ENCODE measurements at regions not wholly inside any gene's neighbourhood (a gene's known extent, or its start where the extent isn't known, plus 50 kb on each side); places are given as distances from the start of the nearest gene placed in this dataset.
"Not testable (repeated sequence)": the region's sequence is repeated elsewhere in the genome, so short reads cannot be mapped to it uniquely, and the experiment has no call there.

GRCh38 chr2:82959727-82960126, 1499.4 kb downstream of the SUCLG1 start:
- Histone ChIP-seq H3K27ac (ENCODE audit: low read depth, low read length, poor library complexity, severe bottlenecking) (no peak overlapping the region), H3K9me2 (ENCODE audit: low read depth, low read length) (no peaks in the 10 kb centered on the region)

GRCh38 chr2:82954868-82955267, 1504.2 kb downstream of the SUCLG1 start:
- Histone ChIP-seq H2AFZ (ENCODE audit: low read length) (no peak overlapping the region), H3K9me3 (ENCODE audit: low read length) (no peaks in the 10 kb centered on the region), H4K20me1 (ENCODE audit: insufficient read depth, low read length) (no peaks in the 10 kb centered on the region), H3K27me3 (ENCODE audit: insufficient read depth, low read length) (no peaks in the 10 kb centered on the region), H3K4me2 (ENCODE audit: low read length) (no peak overlapping the region), H3K4me3 (ENCODE audit: low read depth, low read length, poor library complexity, severe bottlenecking) (no peak overlapping the region), H3K9me2 (ENCODE audit: low read depth, low read length) (no peaks in the 10 kb centered on the region), H3K9ac (ENCODE audit: low read length) (no peak overlapping the region), H3K36me3 (ENCODE audit: insufficient read depth, low read length) (no peaks in the 10 kb centered on the region), H3K27ac (ENCODE audit: low read depth, low read length, poor library complexity, severe bottlenecking) (no peak overlapping the region), H3K4me1 (ENCODE audit: insufficient read depth, low read length, severe bottlenecking) (no peaks in the 10 kb centered on the region), H3F3A (ENCODE audit: insufficient read depth, low read length) (no peaks in the 10 kb centered on the region), H3K79me2 (ENCODE audit: insufficient read depth, low read length) (no peaks in the 10 kb centered on the region)
- no peak for TF ChIP-seq EZH2 (IDR thresholded peaks at IDR 0.05; ENCODE audit: borderline replicate concordance, low read length)
- no peak for TF ChIP-seq CTCF (IDR thresholded peaks at IDR 0.05; ENCODE audit: low read length)

More at GRCh38 chr2:82959727-82960126, 1499.4 kb downstream of the SUCLG1 start:
- Histone ChIP-seq H2AFZ (ENCODE audit: low read length) (no peak overlapping the region), H3K79me2 (ENCODE audit: insufficient read depth, low read length) (no peaks in the 10 kb centered on the region), H3K4me3 (ENCODE audit: low read depth, low read length, poor library complexity, severe bottlenecking) (no peak overlapping the region), H3K27me3 (ENCODE audit: insufficient read depth, low read length) (no peaks in the 10 kb centered on the region), H3K4me2 (ENCODE audit: low read length) (no peak overlapping the region), H3K9ac (ENCODE audit: low read length) (no peak overlapping the region), H3K9me3 (ENCODE audit: low read length) (no peaks in the 10 kb centered on the region), H3K4me1 (ENCODE audit: insufficient read depth, low read length, severe bottlenecking) (no peaks in the 10 kb centered on the region), H4K20me1 (ENCODE audit: insufficient read depth, low read length) (no peaks in the 10 kb centered on the region), H3F3A (ENCODE audit: insufficient read depth, low read length) (no peaks in the 10 kb centered on the region), H3K36me3 (ENCODE audit: insufficient read depth, low read length) (no peaks in the 10 kb centered on the region)
- TF ChIP-seq CTCF (IDR thresholded peaks at IDR 0.05; ENCODE audit: low read length) = no peak
- TF ChIP-seq EZH2 (IDR thresholded peaks at IDR 0.05; ENCODE audit: borderline replicate concordance, low read length) = no peak

- Histone ChIP-seq H4K20me1 (ENCODE audit: insufficient read depth, low read length) (no peaks in the 10 kb centered on the region), H3K79me2 (ENCODE audit: insufficient read depth, low read length) (no peaks in the 10 kb centered on the region), H3K4me1 (ENCODE audit: insufficient read depth, low read length, severe bottlenecking) (no peaks in the 10 kb centered on the region), H3K27me3 (ENCODE audit: insufficient read depth, low read length) (no peaks in the 10 kb centered on the region), H3K27ac (ENCODE audit: low read depth, low read length, poor library complexity, severe bottlenecking) (no peak overlapping the region), H3K4me3 (ENCODE audit: low read depth, low read length, poor library complexity, severe bottlenecking) (no peak overlapping the region), H2AFZ (ENCODE audit: low read length) (no peak overlapping the region), H3K4me2 (ENCODE audit: low read length) (no peak overlapping the region), H3K36me3 (ENCODE audit: insufficient read depth, low read length) (no peaks in the 10 kb centered on the region), H3F3A (ENCODE audit: insufficient read depth, low read length) (no peaks in the 10 kb centered on the region), H3K9me3 (ENCODE audit: low read length) (no peaks in the 10 kb centered on the region), H3K9ac (ENCODE audit: low read length) (no peak overlapping the region), H3K9me2 (ENCODE audit: low read depth, low read length) (no peaks in the 10 kb centered on the region)
- TF ChIP-seq CTCF (IDR thresholded peaks at IDR 0.05; ENCODE audit: low read length) = no peak
- TF ChIP-seq EZH2 (IDR thresholded peaks at IDR 0.05; ENCODE audit: borderline replicate concordance, low read length) = no peak
These were observed 1519.9 kb downstream of the SUCLG1 start for GRCh38 chr2:82939211-82939610.

- not testable (repeated sequence) for H3K9me2 ChIP-seq (ENCODE audit: low read depth, low read length); H3K36me3 ChIP-seq (ENCODE audit: insufficient read depth, low read length); H4K20me1 ChIP-seq (ENCODE audit: insufficient read depth, low read length); H3K27me3 ChIP-seq (ENCODE audit: insufficient read depth, low read length); H3K27ac ChIP-seq (ENCODE audit: low read depth, low read length, poor library complexity, severe bottlenecking); H2AFZ ChIP-seq (ENCODE audit: low read length); H3K9ac ChIP-seq (ENCODE audit: low read length); H3K4me2 ChIP-seq (ENCODE audit: low read length); H3K79me2 ChIP-seq (ENCODE audit: insufficient read depth, low read length); H3F3A ChIP-seq (ENCODE audit: insufficient read depth, low read length); H3K4me3 ChIP-seq (ENCODE audit: low read depth, low read length, poor library complexity, severe bottlenecking); H3K4me1 ChIP-seq (ENCODE audit: insufficient read depth, low read length, severe bottlenecking); H3K9me3 ChIP-seq (ENCODE audit: low read length)
These were observed 1520.7 kb downstream of the SUCLG1 start for GRCh38 chr2:82938321-82938845.
